ENCODE measurements at regions not wholly inside any gene's neighbourhood (a gene's known extent, or its start where the extent isn't known, plus 50 kb on each side); places are given as distances from the start of the nearest gene placed in this dataset.

GRCh38 chr6:119921491-119922010 lies 572.0 kb upstream of the MAN1A1 start:
- no peak for TF ChIP-seq TAF1 (IDR thresholded peaks at IDR 0.05; ENCODE audit: borderline replicate concordance, low read depth, low read length)
- TF ChIP-seq POLR2A (IDR thresholded peaks at IDR 0.05; ENCODE audit: low read depth, low read length), result no peak
